ENCODE measurements at regions not wholly inside any gene's neighbourhood (a gene's known extent, or its start where the extent isn't known, plus 50 kb on each side); places are given as distances from the start of the nearest gene placed in this dataset.

- TF ChIP-seq POLR2AphosphoS5 (IDR thresholded peaks at IDR 0.05) (no peak), POLR2A (IDR thresholded peaks at IDR 0.05) (no peak)
- TF ChIP-seq, protein P1, sequence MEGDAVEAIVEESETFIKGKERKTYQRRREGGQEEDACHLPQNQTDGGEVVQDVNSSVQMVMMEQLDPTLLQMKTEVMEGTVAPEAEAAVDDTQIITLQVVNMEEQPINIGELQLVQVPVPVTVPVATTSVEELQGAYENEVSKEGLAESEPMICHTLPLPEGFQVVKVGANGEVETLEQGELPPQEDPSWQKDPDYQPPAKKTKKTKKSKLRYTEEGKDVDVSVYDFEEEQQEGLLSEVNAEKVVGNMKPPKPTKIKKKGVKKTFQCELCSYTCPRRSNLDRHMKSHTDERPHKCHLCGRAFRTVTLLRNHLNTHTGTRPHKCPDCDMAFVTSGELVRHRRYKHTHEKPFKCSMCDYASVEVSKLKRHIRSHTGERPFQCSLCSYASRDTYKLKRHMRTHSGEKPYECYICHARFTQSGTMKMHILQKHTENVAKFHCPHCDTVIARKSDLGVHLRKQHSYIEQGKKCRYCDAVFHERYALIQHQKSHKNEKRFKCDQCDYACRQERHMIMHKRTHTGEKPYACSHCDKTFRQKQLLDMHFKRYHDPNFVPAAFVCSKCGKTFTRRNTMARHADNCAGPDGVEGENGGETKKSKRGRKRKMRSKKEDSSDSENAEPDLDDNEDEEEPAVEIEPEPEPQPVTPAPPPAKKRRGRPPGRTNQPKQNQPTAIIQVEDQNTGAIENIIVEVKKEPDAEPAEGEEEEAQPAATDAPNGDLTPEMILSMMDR (IDR thresholded peaks at IDR 0.05 in 8 of 11, conservative IDR thresholded peaks at IDR 0.05 in 3 of 11) = no peak
- intact Hi-C loops (cut with DNase I; ENCODE audit: low total_unique reads) = no loop called here
- DNase-seq = no peak
- no peaks in the 10 kb centered on the region for H3K36me3 ChIP-seq
- no peaks in the 10 kb centered on the region for H3K9me3 ChIP-seq
- H3K4me1 ChIP-seq = no peaks in the 10 kb centered on the region
- no peaks in the 10 kb centered on the region for H3K27me3 ChIP-seq (replicated peaks in 1 of 7)
- H3K27ac ChIP-seq = no peak overlapping the region
- H3K4me3 ChIP-seq = no peak overlapping the region
- WGBS, 5 donors = 0 to 2% (median 0%) methylated on average over 1 of the region's 1 CpG
These were observed 310.1 kb downstream of the S1PR1 start for GRCh38 chr1:101546885-101547284.

DNA sequence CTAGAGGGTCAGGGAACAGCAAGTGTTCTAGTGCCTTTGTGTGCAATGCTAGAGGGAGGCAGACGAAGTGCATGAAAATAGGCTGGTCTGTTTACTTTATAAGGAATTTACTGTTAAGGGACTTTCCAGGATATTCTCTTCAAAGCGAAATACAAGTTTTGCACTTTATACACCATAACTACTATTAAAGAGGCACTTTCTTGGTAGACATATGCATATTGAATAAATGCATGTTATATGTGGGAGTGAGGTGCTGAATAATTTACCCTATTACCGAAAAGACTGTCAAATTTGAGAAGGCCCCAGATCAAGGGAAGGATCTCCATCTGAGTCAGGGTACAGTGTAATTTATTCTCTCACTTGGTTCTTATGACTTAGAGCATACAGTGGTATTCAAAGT, 310.5 kb downstream of the S1PR1 start:
- no peaks in the 10 kb centered on the region for H3K36me3 ChIP-seq
- intact Hi-C loops (cut with DNase I; ENCODE audit: low total_unique reads) = no loop called here
- no peaks in the 10 kb centered on the region for H3K4me1 ChIP-seq
- TF ChIP-seq POLR2A (IDR thresholded peaks at IDR 0.05) = no peak
- TF ChIP-seq, protein P1 (IDR thresholded peaks at IDR 0.05 in 8 of 11, conservative IDR thresholded peaks at IDR 0.05 in 3 of 11) = no peak
- H3K4me3 ChIP-seq = no peak overlapping the region
- no peak for DNase-seq
- no peak overlapping the region for H3K27ac ChIP-seq
- H3K27me3 ChIP-seq (replicated peaks in 1 of 7) = no peaks in the 10 kb centered on the region
- WGBS, 5 donors = 51 to 66% (median 54%) methylated on average over 3 of the region's 3 CpGs
- no peaks in the 10 kb centered on the region for H3K9me3 ChIP-seq

DNA sequence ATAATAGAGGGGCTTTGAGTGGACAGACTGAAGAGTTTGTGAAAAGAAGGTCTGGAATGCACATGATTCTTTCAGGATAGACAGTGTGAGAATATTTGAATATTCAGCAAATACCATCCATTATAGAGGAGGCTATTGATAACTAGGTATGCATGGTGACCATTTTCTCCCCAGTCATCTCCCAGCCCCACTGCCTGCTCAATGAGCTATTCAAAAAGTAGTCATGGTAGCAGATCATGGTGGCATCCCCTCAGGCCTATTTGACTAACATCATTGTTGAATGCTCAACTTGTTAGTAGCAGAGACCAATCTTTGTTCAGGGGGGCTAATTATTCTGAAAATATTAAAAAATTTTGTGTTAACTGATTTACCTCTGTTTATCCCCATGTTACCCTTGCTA, 311.6 kb downstream of the S1PR1 start:
- H3K36me3 ChIP-seq = no peaks in the 10 kb centered on the region
- no peaks in the 10 kb centered on the region for H3K4me1 ChIP-seq
- no peak overlapping the region for H3K4me3 ChIP-seq
- DNase-seq = no peak
- no peaks in the 10 kb centered on the region for H3K27me3 ChIP-seq (replicated peaks in 1 of 7)
- TF ChIP-seq POLR2AphosphoS5 (IDR thresholded peaks at IDR 0.05) (no peak), POLR2A (IDR thresholded peaks at IDR 0.05) (no peak)
- TF ChIP-seq, protein P1 (IDR thresholded peaks at IDR 0.05 in 8 of 11, conservative IDR thresholded peaks at IDR 0.05 in 3 of 11) = no peak
- H3K27ac ChIP-seq = no peak overlapping the region
- intact Hi-C loops (cut with DNase I; ENCODE audit: low total_unique reads) = no loop called here
- H3K9me3 ChIP-seq = no peaks in the 10 kb centered on the region

DNA sequence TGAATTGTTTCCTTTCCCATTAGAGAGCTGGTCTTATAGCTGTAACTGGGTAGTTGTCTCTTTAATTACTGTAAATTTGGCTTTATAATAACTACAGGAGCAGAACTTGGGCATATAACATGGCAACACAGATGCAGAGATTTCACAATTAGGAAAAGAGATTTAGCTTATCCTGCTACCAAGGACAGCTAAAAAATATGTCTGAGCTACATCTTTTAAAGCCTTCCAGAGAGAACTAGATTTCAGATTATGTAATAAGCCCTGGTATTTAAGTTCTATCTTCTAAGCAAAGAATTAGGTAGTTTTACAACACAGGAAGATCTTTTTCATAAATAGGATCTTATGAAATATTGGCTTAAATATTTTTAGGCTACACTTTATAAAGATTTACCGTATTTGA, 313.8 kb downstream of the S1PR1 start:
- TF ChIP-seq POLR2A (IDR thresholded peaks at IDR 0.05) (no peak), POLR2AphosphoS5 (IDR thresholded peaks at IDR 0.05) (no peak)
- TF ChIP-seq, protein P1 (IDR thresholded peaks at IDR 0.05 in 8 of 11, conservative IDR thresholded peaks at IDR 0.05 in 3 of 11) = no peak
- H3K4me3 ChIP-seq = no peak overlapping the region
- no peaks in the 10 kb centered on the region for H3K36me3 ChIP-seq
- intact Hi-C loops (cut with DNase I; ENCODE audit: low total_unique reads) = no loop called here
- 92 to 98% (median 95%) methylated on average over 1 of the region's 1 CpG for WGBS, 5 donors
- H3K4me1 ChIP-seq = no peaks in the 10 kb centered on the region
- DNase-seq = no peak
- no peaks in the 10 kb centered on the region for H3K27me3 ChIP-seq (replicated peaks in 1 of 7)
- H3K9me3 ChIP-seq = peaks cover 0 to 7% (median 0%) of the 10 kb centered on the region in 8 donors
- H3K27ac ChIP-seq = no peak overlapping the region
